ENCODE measurements at regions not wholly inside any gene's neighbourhood (a gene's known extent, or its start where the extent isn't known, plus 50 kb on each side); places are given as distances from the start of the nearest gene placed in this dataset.

- TF ChIP-seq, protein P1, sequence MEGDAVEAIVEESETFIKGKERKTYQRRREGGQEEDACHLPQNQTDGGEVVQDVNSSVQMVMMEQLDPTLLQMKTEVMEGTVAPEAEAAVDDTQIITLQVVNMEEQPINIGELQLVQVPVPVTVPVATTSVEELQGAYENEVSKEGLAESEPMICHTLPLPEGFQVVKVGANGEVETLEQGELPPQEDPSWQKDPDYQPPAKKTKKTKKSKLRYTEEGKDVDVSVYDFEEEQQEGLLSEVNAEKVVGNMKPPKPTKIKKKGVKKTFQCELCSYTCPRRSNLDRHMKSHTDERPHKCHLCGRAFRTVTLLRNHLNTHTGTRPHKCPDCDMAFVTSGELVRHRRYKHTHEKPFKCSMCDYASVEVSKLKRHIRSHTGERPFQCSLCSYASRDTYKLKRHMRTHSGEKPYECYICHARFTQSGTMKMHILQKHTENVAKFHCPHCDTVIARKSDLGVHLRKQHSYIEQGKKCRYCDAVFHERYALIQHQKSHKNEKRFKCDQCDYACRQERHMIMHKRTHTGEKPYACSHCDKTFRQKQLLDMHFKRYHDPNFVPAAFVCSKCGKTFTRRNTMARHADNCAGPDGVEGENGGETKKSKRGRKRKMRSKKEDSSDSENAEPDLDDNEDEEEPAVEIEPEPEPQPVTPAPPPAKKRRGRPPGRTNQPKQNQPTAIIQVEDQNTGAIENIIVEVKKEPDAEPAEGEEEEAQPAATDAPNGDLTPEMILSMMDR (IDR thresholded peaks at IDR 0.05) = no peak
- no peak for TF ChIP-seq ZFX (IDR thresholded peaks at IDR 0.05; ENCODE audit: borderline replicate concordance)
Observed at GRCh38 chr9:106707738-106708474, 155.1 kb upstream of the ZNF462 start.

Data from 22Rv1 (cell line).